GM23338 (cell line): ENCODE measurements at regions not wholly inside any gene's neighbourhood (a gene's known extent, or its start where the extent isn't known, plus 50 kb on each side); places are given as distances from the start of the nearest gene placed in this dataset.

ENCODE experiments used
- ATAC-seq: fragments of 200-7000 bp; cut with Tn5 transposase; 3 replicates; pipeline ENCODE4 v1.9.1; 2020
- DNase-seq: peaks from one replicate; pipeline ENCODE4 v3.0.0-alpha.2; 2015; ENCODE audit warnings: low spot score
- H2AFZ ChIP-seq: fragments of 200-600 bp; sonication (generic); 2 replicates; pipeline ENCODE4 v1.8.0; 2016; ENCODE audit warnings: antibody characterized with exemption, mild to moderate bottlenecking, moderate library complexity
- H3F3A ChIP-seq: fragments of 200-600 bp; sonication (generic); replicated peaks from 2 replicates; pipeline ENCODE4 v1.8.0; 2017; ENCODE audit warnings: antibody characterized with exemption, mixed run types, low read depth
- H3K27ac ChIP-seq: fragments of 200-600 bp; sonication (generic); 2 replicates; pipeline ENCODE4 v1.6.1; 2016; ENCODE audit warnings: low read depth
- H3K27me3 ChIP-seq: fragments of 200-600 bp; sonication (generic); 2 replicates; pipeline ENCODE4 v1.8.0; 2016; ENCODE audit warnings: mild to moderate bottlenecking, mixed run types, moderate library complexity; ENCODE audit not compliant: insufficient read depth
- H3K36me3 ChIP-seq: fragments of 200-600 bp; sonication (generic); 2 replicates; pipeline ENCODE4 v1.8.0; 2016; ENCODE audit warnings: mild to moderate bottlenecking; ENCODE audit not compliant: insufficient read depth
- H3K4me1 ChIP-seq: fragments of 200-600 bp; sonication (generic); 2 replicates; pipeline ENCODE4 v1.8.0; 2016; ENCODE audit warnings: mild to moderate bottlenecking, moderate library complexity; ENCODE audit not compliant: insufficient read depth
- H3K4me2 ChIP-seq: fragments of 200-600 bp; sonication (generic); 2 replicates; pipeline ENCODE4 v1.7.1; 2017; ENCODE audit warnings: mixed run types
- H3K4me3 ChIP-seq: fragments of 200-600 bp; sonication (generic); 2 replicates; pipeline ENCODE4 v1.6.1; 2016; ENCODE audit warnings: mixed run types
- H3K79me2 ChIP-seq: fragments of 200-600 bp; sonication (generic); replicated peaks from 2 replicates; pipeline ENCODE4 v1.8.0; 2017; ENCODE audit warnings: mild to moderate bottlenecking; ENCODE audit not compliant: insufficient read depth
- H3K9me2 ChIP-seq: fragments of 200-600 bp; sonication (generic); 2 replicates; pipeline ENCODE4 v1.8.0; 2017; ENCODE audit not compliant: insufficient read depth
- H4K20me1 ChIP-seq: fragments of 200-600 bp; sonication (generic); replicated peaks from 2 replicates; pipeline ENCODE4 v1.8.0; 2017; ENCODE audit warnings: mild to moderate bottlenecking; ENCODE audit not compliant: insufficient read depth
- H3K27ac Mint-ChIP-seq: 2 replicates; pipeline ENCODE4 v1.8.0; 2020; ENCODE audit warnings: inconsistent platforms, mild to moderate bottlenecking, moderate library complexity, mixed read lengths
- H3K27me3 Mint-ChIP-seq: 3 replicates; pipeline ENCODE4 v1.8.0; 2022; ENCODE audit warnings: low read depth, mild to moderate bottlenecking, moderate library complexity, mixed read lengths, inconsistent platforms; ENCODE audit not compliant: insufficient read depth, poor library complexity
- H3K36me3 Mint-ChIP-seq: 3 replicates; pipeline ENCODE4 v1.8.0; 2021; ENCODE audit warnings: low read depth, mild to moderate bottlenecking, inconsistent platforms, moderate library complexity, mixed read lengths
- H3K4me1 Mint-ChIP-seq: 3 replicates; pipeline ENCODE4 v1.8.0; 2020; ENCODE audit warnings: mild to moderate bottlenecking, inconsistent platforms, mixed read lengths
- H3K4me3 Mint-ChIP-seq: 3 replicates; pipeline ENCODE4 v1.8.0; 2021; ENCODE audit warnings: moderate library complexity, mild to moderate bottlenecking, inconsistent platforms, mixed read lengths
- H3K9me3 Mint-ChIP-seq: 3 replicates; pipeline ENCODE4 v1.8.0; 2020; ENCODE audit warnings: moderate library complexity, mild to moderate bottlenecking, inconsistent platforms, mixed read lengths
- CREB1 ChIP-seq: fragments of 250-450 bp; sonication (Bioruptor Pico); IDR thresholded peaks from 2 replicates; pipeline ENCODE4 v1.5.0; 2020; ENCODE audit warnings: low read depth, mild to moderate bottlenecking, moderate library complexity
- ETS1 ChIP-seq: IDR thresholded peaks from 2 replicates; pipeline ENCODE4 v1.6.1; 2016; ENCODE audit warnings: antibody characterized with exemption
- EZH2 ChIP-seq: fragments of 200-600 bp; sonication (generic); IDR thresholded peaks from one replicate; pipeline ENCODE4 v1.8.0; 2017; ENCODE audit warnings: antibody characterized with exemption, mild to moderate bottlenecking, low read depth; ENCODE audit not compliant: unreplicated experiment
- EZH2phosphoT487 ChIP-seq: fragments of 200-600 bp; sonication (generic); IDR thresholded peaks from one replicate; pipeline ENCODE4 v1.8.1; 2018; ENCODE audit warnings: antibody characterized with exemption; ENCODE audit not compliant: unreplicated experiment
- JUNB ChIP-seq: IDR thresholded peaks from one replicate; pipeline ENCODE4 v1.6.1; 2016; ENCODE audit warnings: antibody characterized with exemption; ENCODE audit not compliant: unreplicated experiment
- NANOG ChIP-seq: IDR thresholded peaks from 2 replicates; pipeline ENCODE4 v1.6.1; 2016; ENCODE audit warnings: antibody characterized with exemption, borderline replicate concordance
- POLR2AphosphoS5 ChIP-seq: IDR thresholded peaks from 2 replicates; pipeline ENCODE4 v1.6.1; 2016; ENCODE audit warnings: antibody characterized with exemption, low read depth
- REST ChIP-seq: IDR thresholded peaks from one replicate; pipeline ENCODE4 v1.6.1; 2018; ENCODE audit warnings: antibody characterized with exemption; ENCODE audit not compliant: unreplicated experiment
- STAT1 ChIP-seq: IDR thresholded peaks from one replicate; pipeline ENCODE4 v1.6.1; 2016; ENCODE audit warnings: antibody characterized with exemption; ENCODE audit not compliant: unreplicated experiment
- ZNF114 ChIP-seq: fragments of 250-450 bp; sonication (Bioruptor Pico); IDR thresholded peaks from 2 replicates; pipeline ENCODE4 v1.5.0; 2020; ENCODE audit warnings: mild to moderate bottlenecking, moderate library complexity
- ZNF331 ChIP-seq: fragments of 250-450 bp; sonication (Bioruptor Pico); IDR thresholded peaks from 2 replicates; pipeline ENCODE4 v1.5.0; 2020; ENCODE audit warnings: low read depth, mild to moderate bottlenecking, moderate library complexity
- TF ChIP-seq, protein P1 (sequence below), 2 experiments: fragments of 200-600 bp in 1 of 2; sonication (generic) in 1 of 2; conservative IDR thresholded peaks; 2 replicates each; pipeline versions ENCODE4 v1.5.1 to v1.6.1; 2016 to 2017; ENCODE audit warnings: antibody characterized with exemption in 2 of 2, low read depth in 2 of 2, mild to moderate bottlenecking in 2 of 2, moderate library complexity in 1 of 2
- TF ChIP-seq, protein P2 (sequence below): fragments of 250-450 bp; sonication (Bioruptor Pico); IDR thresholded peaks from 2 replicates; pipeline ENCODE4 v1.5.0; 2020; ENCODE audit warnings: mild to moderate bottlenecking, moderate library complexity

DNA sequence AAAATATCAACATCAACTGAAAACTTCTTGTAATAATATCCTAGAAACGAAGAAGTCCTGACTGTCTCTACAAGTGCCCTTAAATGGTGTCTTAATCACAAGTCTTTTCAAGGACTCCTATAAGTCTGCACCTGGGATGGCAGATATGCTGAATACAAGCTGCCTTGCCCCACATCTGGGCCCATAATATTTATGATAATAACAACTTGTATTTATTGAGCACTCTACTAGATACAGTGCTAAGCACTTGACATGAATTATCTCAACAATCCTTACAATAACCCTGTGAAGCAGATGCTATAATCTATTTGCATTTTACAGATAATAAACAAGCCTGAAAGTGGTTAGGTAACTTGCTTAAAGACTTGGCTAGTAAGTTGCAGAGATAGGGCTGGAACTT is 78.0 kb upstream of the ZNF648 start:
- no peak overlapping the region for H3K27ac Mint-ChIP-seq
- ATAC-seq, result no peak
- DNase-seq, result no peak
- no peaks in the 10 kb centered on the region for H3K36me3 Mint-ChIP-seq
- Histone ChIP-seq H3K4me3 (no peak overlapping the region), H3K79me2 (no peaks in the 10 kb centered on the region), H3F3A (no peaks in the 10 kb centered on the region), H3K4me1 (peaks cover 28% of the 10 kb centered on the region), H3K36me3 (0 out of 2 replicates have a peak, but pooled peaks cover 4% of the 10 kb centered on the region), H3K27me3 (no peaks in the 10 kb centered on the region), H4K20me1 (no peaks in the 10 kb centered on the region), H3K9me2 (no peaks in the 10 kb centered on the region; the same call in 1 of the 2 replicates), H3K27ac (no peak overlapping the region), H3K4me2 (no peak overlapping the region), H2AFZ (no peak overlapping the region; the same call in 1 of the 2 replicates)
- H3K9me3 Mint-ChIP-seq, result peaks cover 9% of the 10 kb centered on the region
- TF ChIP-seq, protein P1, sequence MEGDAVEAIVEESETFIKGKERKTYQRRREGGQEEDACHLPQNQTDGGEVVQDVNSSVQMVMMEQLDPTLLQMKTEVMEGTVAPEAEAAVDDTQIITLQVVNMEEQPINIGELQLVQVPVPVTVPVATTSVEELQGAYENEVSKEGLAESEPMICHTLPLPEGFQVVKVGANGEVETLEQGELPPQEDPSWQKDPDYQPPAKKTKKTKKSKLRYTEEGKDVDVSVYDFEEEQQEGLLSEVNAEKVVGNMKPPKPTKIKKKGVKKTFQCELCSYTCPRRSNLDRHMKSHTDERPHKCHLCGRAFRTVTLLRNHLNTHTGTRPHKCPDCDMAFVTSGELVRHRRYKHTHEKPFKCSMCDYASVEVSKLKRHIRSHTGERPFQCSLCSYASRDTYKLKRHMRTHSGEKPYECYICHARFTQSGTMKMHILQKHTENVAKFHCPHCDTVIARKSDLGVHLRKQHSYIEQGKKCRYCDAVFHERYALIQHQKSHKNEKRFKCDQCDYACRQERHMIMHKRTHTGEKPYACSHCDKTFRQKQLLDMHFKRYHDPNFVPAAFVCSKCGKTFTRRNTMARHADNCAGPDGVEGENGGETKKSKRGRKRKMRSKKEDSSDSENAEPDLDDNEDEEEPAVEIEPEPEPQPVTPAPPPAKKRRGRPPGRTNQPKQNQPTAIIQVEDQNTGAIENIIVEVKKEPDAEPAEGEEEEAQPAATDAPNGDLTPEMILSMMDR (conservative IDR thresholded peaks at IDR 0.05; ENCODE audit: low read depth in 2 of 2), result no peak
- TF ChIP-seq, protein P2, sequence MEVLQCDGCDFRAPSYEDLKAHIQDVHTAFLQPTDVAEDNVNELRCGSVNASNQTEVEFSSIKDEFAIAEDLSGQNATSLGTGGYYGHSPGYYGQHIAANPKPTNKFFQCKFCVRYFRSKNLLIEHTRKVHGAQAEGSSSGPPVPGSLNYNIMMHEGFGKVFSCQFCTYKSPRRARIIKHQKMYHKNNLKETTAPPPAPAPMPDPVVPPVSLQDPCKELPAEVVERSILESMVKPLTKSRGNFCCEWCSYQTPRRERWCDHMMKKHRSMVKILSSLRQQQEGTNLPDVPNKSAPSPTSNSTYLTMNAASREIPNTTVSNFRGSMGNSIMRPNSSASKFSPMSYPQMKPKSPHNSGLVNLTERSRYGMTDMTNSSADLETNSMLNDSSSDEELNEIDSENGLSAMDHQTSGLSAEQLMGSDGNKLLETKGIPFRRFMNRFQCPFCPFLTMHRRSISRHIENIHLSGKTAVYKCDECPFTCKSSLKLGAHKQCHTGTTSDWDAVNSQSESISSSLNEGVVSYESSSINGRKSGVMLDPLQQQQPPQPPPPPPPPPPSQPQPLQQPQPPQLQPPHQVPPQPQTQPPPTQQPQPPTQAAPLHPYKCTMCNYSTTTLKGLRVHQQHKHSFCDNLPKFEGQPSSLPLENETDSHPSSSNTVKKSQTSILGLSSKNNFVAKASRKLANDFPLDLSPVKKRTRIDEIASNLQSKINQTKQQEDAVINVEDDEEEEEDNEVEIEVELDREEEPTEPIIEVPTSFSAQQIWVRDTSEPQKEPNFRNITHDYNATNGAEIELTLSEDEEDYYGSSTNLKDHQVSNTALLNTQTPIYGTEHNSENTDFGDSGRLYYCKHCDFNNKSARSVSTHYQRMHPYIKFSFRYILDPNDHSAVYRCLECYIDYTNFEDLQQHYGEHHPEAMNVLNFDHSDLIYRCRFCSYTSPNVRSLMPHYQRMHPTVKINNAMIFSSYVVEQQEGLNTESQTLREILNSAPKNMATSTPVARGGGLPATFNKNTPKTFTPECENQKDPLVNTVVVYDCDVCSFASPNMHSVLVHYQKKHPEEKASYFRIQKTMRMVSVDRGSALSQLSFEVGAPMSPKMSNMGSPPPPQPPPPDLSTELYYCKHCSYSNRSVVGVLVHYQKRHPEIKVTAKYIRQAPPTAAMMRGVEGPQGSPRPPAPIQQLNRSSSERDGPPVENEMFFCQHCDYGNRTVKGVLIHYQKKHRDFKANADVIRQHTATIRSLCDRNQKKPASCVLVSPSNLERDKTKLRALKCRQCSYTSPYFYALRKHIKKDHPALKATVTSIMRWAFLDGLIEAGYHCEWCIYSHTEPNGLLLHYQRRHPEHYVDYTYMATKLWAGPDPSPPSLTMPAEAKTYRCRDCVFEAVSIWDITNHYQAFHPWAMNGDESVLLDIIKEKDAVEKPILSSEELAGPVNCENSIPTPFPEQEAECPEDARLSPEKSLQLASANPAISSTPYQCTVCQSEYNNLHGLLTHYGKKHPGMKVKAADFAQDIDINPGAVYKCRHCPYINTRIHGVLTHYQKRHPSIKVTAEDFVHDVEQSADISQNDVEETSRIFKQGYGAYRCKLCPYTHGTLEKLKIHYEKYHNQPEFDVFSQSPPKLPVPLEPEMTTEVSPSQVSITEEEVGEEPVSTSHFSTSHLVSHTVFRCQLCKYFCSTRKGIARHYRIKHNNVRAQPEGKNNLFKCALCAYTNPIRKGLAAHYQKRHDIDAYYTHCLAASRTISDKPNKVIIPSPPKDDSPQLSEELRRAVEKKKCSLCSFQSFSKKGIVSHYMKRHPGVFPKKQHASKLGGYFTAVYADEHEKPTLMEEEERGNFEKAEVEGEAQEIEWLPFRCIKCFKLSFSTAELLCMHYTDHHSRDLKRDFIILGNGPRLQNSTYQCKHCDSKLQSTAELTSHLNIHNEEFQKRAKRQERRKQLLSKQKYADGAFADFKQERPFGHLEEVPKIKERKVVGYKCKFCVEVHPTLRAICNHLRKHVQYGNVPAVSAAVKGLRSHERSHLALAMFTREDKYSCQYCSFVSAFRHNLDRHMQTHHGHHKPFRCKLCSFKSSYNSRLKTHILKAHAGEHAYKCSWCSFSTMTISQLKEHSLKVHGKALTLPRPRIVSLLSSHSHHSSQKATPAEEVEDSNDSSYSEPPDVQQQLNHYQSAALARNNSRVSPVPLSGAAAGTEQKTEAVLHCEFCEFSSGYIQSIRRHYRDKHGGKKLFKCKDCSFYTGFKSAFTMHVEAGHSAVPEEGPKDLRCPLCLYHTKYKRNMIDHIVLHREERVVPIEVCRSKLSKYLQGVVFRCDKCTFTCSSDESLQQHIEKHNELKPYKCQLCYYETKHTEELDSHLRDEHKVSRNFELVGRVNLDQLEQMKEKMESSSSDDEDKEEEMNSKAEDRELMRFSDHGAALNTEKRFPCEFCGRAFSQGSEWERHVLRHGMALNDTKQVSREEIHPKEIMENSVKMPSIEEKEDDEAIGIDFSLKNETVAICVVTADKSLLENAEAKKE (CRISPR knock-in tag), result no peak
- TF ChIP-seq STAT1 (no peak), ZNF114 (CRISPR knock-in tag) (no peak), ZNF331 (CRISPR knock-in tag) (no peak), POLR2AphosphoS5 (no peak), EZH2 (no peak), ETS1 (no peak), REST (no peak), EZH2phosphoT487 (no peak), CREB1 (no peak), NANOG (no peak), JUNB (no peak)
- H3K4me1 Mint-ChIP-seq, result peaks cover 34% of the 10 kb centered on the region
- peaks cover 1% of the 10 kb centered on the region for H3K27me3 Mint-ChIP-seq
- no peak overlapping the region for H3K4me3 Mint-ChIP-seq
